Caco-2 (cell line): ENCODE measurements at regions not wholly inside any gene's neighbourhood (a gene's known extent, or its start where the extent isn't known, plus 50 kb on each side); places are given as distances from the start of the nearest gene placed in this dataset.

ENCODE experiments used
- BruUV-seq: library from RNA; stranded (reverse); fragments of 400-500 nt; replicated peaks from 2 replicates; lab custom pipeline; 2021; lab: Mats Ljungman, UMichigan
- CTCF ChIA-PET: fragments of 300-600 bp; sonication (Branson Sonifier 250); formaldehyde crosslinking; loops from one replicate; lab custom pipeline; 2022; ENCODE audit warnings: antibody characterized with exemption; lab: Charles Lee
- POLR2A ChIA-PET: fragments of 300-600 bp; sonication (Branson Sonifier 250); formaldehyde crosslinking; loops from one replicate; lab custom pipeline; 2022; ENCODE audit warnings: antibody characterized with exemption; lab: Charles Lee
- DNase-seq, 2 experiments: peaks; one replicate each; pipeline versions ENCODE4 v3.0.0 to v3.0.0-alpha.2; 2020 to 2022
- H3K27me3 ChIP-seq: replicated peaks from 2 replicates; pipeline ENCODE4 v1.6.0; 2011; ENCODE audit warnings: low read length; ENCODE audit not compliant: control insufficient read depth, insufficient read depth
- H3K36me3 ChIP-seq: 2 replicates; pipeline ENCODE4 v1.5.1; 2011; ENCODE audit warnings: low read length; ENCODE audit not compliant: control insufficient read depth, insufficient read depth
- H3K4me1 ChIP-seq: fragments of 250-450 bp; sonication (Bioruptor Pico); 2 replicates; pipeline ENCODE4 v1.5.1; 2020; ENCODE audit warnings: mild to moderate bottlenecking
- H3K4me3 ChIP-seq: 2 replicates; pipeline ENCODE4 v1.5.1; 2011; ENCODE audit warnings: low read depth, mild to moderate bottlenecking, control low read depth, low read length
- H3K9me3 ChIP-seq: fragments of 250-450 bp; sonication (Bioruptor Pico); 2 replicates; pipeline ENCODE4 v1.5.1; 2020; ENCODE audit warnings: mild to moderate bottlenecking, moderate library complexity
- H3K27ac Mint-ChIP-seq: one replicate; pipeline ENCODE4 v1.8.0; 2022; ENCODE audit warnings: mixed read lengths; ENCODE audit not compliant: unreplicated experiment
- H3K27me3 Mint-ChIP-seq: one replicate; pipeline ENCODE4 v1.8.0; 2022; ENCODE audit warnings: mixed read lengths; ENCODE audit not compliant: insufficient read depth, unreplicated experiment
- H3K36me3 Mint-ChIP-seq: one replicate; pipeline ENCODE4 v1.8.0; 2022; ENCODE audit warnings: mild to moderate bottlenecking, mixed read lengths; ENCODE audit not compliant: insufficient read depth, unreplicated experiment
- H3K4me1 Mint-ChIP-seq: one replicate; pipeline ENCODE4 v1.8.0; 2022; ENCODE audit warnings: low read depth, mixed read lengths; ENCODE audit not compliant: unreplicated experiment
- H3K4me3 Mint-ChIP-seq: one replicate; pipeline ENCODE4 v1.8.0; 2022; ENCODE audit warnings: mild to moderate bottlenecking, moderate library complexity, mixed read lengths; ENCODE audit not compliant: unreplicated experiment
- H3K9me3 Mint-ChIP-seq: one replicate; pipeline ENCODE4 v1.8.0; 2022; ENCODE audit warnings: mixed read lengths; ENCODE audit not compliant: unreplicated experiment
- intact Hi-C: fragments of 100-400 bp; cut with micrococcal nuclease; formaldehyde crosslinking; loops from one replicate; pipeline ENCODE4 v1.10.0; 2022; ENCODE audit not compliant: unreplicated experiment
- TF ChIP-seq, protein P1 (sequence below), 2 experiments: fragments of 200-600 bp in 1 of 2; IDR thresholded peaks; 1 replicate in 1 of 2; 2 replicates in 1 of 2; pipeline versions ENCODE4 v1.5.1 to v1.8.0; 2011 to 2022; ENCODE audit warnings: antibody characterized with exemption in 1 of 2, control low read depth in 1 of 2, inconsistent platforms in 1 of 2, low read depth in 1 of 2, low read length in 1 of 2, mild to moderate bottlenecking in 1 of 2, moderate library complexity in 1 of 2; ENCODE audit not compliant: insufficient read depth in 1 of 2, severe bottlenecking in 1 of 2, unreplicated experiment in 1 of 2

DNA sequence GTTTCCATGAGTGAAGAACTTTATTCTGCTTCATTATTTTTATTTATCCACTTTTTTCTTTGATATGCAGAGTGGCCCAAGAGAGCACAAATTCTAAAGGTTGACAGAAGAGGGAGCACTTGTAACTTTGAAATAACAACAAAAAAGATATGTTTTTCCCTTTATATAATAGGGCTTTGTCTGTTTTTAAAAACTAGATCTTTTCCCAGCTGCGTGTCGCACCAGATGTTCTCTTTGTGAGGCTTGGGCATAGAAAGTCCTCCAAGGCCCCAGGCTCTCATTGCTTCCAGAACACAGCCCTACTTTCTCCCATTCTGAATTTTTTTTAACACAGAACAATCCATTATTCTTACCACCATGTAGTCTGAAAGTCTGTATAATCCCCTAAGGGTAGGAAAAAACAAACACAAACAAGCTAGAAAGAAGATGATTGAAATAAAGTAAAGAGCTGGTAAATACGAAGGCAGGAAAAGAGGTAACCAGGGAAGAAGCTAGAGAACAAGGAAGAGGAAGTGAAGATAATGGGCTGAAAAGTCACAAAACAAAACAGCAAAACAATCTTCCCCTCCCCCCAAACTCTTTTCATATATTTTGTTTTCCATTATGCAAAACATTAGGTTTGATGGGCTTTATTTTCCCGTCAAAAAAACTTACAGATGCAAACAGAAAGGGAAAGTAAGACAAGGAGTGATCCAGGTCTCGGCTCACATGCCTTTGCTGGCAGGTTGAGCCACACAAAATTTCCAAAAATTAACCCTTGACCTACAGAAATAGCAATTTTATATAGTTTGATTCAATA, 160.4 kb downstream of the ABCA8 start:
- ChIA-PET CTCF (interaction anchor here (0.7 kb wide), 1 partner anchor 444 kb away, joined by 3 read pairs; no protein-coding TSS in a partner anchor), POLR2A (no interaction called here)
- DNase-seq, result no peak
- H3K4me3 ChIP-seq, result no peak overlapping the region
- Mint-ChIP-seq H3K4me3 (no peak overlapping the region), H3K27me3 (no peaks in the 10 kb centered on the region), H3K36me3 (peaks cover 4% of the 10 kb centered on the region), H3K27ac (no peak overlapping the region), H3K4me1 (peaks cover 9% of the 10 kb centered on the region), H3K9me3 (peaks cover 14% of the 10 kb centered on the region)
- intact Hi-C loops, result loop anchor here (1.0 kb wide), 1 partner anchor 26 kb away; no protein-coding TSS in a partner anchor
- H3K4me1 ChIP-seq, result peaks cover 17% of the 10 kb centered on the region
- H3K9me3 ChIP-seq, result no peaks in the 10 kb centered on the region; the same call in 1 of the 2 replicates
- TF ChIP-seq, protein P1, sequence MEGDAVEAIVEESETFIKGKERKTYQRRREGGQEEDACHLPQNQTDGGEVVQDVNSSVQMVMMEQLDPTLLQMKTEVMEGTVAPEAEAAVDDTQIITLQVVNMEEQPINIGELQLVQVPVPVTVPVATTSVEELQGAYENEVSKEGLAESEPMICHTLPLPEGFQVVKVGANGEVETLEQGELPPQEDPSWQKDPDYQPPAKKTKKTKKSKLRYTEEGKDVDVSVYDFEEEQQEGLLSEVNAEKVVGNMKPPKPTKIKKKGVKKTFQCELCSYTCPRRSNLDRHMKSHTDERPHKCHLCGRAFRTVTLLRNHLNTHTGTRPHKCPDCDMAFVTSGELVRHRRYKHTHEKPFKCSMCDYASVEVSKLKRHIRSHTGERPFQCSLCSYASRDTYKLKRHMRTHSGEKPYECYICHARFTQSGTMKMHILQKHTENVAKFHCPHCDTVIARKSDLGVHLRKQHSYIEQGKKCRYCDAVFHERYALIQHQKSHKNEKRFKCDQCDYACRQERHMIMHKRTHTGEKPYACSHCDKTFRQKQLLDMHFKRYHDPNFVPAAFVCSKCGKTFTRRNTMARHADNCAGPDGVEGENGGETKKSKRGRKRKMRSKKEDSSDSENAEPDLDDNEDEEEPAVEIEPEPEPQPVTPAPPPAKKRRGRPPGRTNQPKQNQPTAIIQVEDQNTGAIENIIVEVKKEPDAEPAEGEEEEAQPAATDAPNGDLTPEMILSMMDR (IDR thresholded peaks at IDR 0.05; ENCODE audit: insufficient read depth in 1 of 2, low read depth in 1 of 2, low read length in 1 of 2, severe bottlenecking in 1 of 2, unreplicated experiment in 1 of 2), result no peak
- no TSS peak for BruUV-seq
- no peaks in the 10 kb centered on the region for H3K36me3 ChIP-seq
- no peaks in the 10 kb centered on the region for H3K27me3 ChIP-seq

DNA sequence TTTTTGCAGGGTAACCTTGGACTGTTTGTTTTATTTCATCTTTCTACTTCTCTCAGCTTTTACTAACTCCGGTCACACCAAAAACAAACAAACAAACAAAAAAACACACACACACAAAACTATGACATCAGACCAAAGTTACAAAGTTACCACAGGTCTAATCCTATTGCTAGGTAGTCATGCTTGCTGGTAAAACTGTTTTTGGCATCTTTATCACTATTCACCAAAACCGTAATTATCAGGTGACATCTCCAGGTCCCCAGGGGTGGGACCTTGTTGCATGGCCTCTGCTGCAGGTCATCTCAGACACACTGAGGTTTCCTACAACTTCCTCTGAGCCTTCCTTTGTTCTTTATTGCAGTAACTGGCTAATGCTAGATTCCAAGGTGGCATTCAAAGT, 162.3 kb downstream of the ABCA8 start:
- Mint-ChIP-seq H3K9me3 (peaks cover 14% of the 10 kb centered on the region), H3K27ac (no peak overlapping the region), H3K27me3 (no peaks in the 10 kb centered on the region), H3K4me3 (no peak overlapping the region), H3K36me3 (peaks cover 4% of the 10 kb centered on the region), H3K4me1 (peaks cover 9% of the 10 kb centered on the region)
- POLR2A ChIA-PET, result no interaction called here
- no TSS peak for BruUV-seq
- CTCF ChIA-PET, result no interaction called here
- Histone ChIP-seq H3K4me1 (peaks cover 17% of the 10 kb centered on the region), H3K27me3 (no peaks in the 10 kb centered on the region), H3K4me3 (no peak overlapping the region), H3K36me3 (no peaks in the 10 kb centered on the region), H3K9me3 (no peaks in the 10 kb centered on the region; the same call in 1 of the 2 replicates)
- TF ChIP-seq, protein P1 (IDR thresholded peaks at IDR 0.05; ENCODE audit: insufficient read depth in 1 of 2, low read depth in 1 of 2, low read length in 1 of 2, severe bottlenecking in 1 of 2, unreplicated experiment in 1 of 2), result no peak
- intact Hi-C loops, result no loop called here
- DNase-seq, result no peak

DNA sequence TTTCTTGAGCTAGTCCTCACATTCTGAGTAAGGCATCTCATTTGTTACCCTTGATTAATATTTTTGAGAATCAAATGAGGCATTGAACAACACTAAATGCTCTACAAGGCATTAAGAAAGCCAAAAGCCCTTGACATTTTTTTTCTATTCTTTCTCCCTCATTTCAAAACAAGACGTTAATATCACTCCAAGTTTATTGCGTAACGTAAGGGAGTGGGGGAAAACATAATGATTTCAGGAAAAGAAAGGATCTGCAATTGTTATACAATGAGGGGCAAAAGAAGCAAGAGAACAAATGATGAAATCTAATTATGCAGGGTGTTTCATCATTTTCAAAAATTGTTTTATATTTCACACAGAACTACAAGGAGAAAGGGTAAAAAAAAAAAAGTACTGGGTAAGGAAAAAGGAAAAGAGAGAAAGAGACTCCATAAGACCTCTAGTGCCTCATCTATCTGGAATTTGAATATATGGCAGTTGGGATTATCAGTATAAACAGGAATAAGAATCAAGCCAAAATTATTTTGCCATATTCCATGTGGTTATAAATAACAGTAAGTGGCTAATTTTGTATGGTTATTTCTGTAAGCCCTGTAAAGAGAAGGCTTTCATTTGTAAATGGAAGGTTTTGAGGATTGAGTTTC, 163.0 kb downstream of the ABCA8 start:
- CTCF ChIA-PET, result no interaction called here
- peaks cover 4% of the 10 kb centered on the region for H3K36me3 Mint-ChIP-seq

More for the DNA sequence above, 163.0 kb downstream of the ABCA8 start:
- H3K4me3 Mint-ChIP-seq, result no peak overlapping the region
- H3K27ac Mint-ChIP-seq, result no peak overlapping the region
- no TSS peak for BruUV-seq
- DNase-seq, result no peak
- H3K4me1 Mint-ChIP-seq, result peaks cover 9% of the 10 kb centered on the region
- Histone ChIP-seq H3K4me3 (no peak overlapping the region), H3K4me1 (peaks cover 17% of the 10 kb centered on the region), H3K27me3 (no peaks in the 10 kb centered on the region), H3K36me3 (no peaks in the 10 kb centered on the region), H3K9me3 (no peaks in the 10 kb centered on the region; the same call in 1 of the 2 replicates)
- TF ChIP-seq, protein P1 (IDR thresholded peaks at IDR 0.05; ENCODE audit: insufficient read depth in 1 of 2, low read depth in 1 of 2, low read length in 1 of 2, severe bottlenecking in 1 of 2, unreplicated experiment in 1 of 2), result no peak
- POLR2A ChIA-PET, result no interaction called here
- peaks cover 9% of the 10 kb centered on the region for H3K9me3 Mint-ChIP-seq
- H3K27me3 Mint-ChIP-seq, result no peaks in the 10 kb centered on the region
- intact Hi-C loops, result no loop called here
